ENCODE measurements at regions not wholly inside any gene's neighbourhood (a gene's known extent, or its start where the extent isn't known, plus 50 kb on each side); places are given as distances from the start of the nearest gene placed in this dataset.

DNA sequence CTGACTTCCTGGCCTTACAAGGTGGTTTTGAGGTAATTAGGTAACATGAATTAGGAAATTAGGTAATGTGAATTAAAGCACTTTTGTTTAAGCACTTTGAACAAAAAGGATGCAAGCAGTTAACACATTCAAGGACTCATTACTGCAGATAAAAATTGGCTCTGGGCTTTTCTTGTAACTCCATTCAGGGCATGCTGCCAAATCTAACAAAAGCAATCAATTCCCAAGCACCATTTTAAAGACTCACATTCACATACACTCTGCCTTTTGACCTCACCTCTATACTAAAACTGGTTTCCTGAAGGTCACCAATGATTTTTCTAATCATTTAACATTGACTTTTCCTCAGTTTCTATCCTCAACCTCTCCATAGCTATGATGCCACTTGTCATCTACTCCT is 251.2 kb upstream of the RHOBTB1 start:
- TF ChIP-seq CTCF (IDR thresholded peaks at IDR 0.05) (no peak), POLR2A (IDR thresholded peaks at IDR 0.05) (no peak)

Measured in testis (tissue), 2 donors.